ENCODE measurements at regions not wholly inside any gene's neighbourhood (a gene's known extent, or its start where the extent isn't known, plus 50 kb on each side); places are given as distances from the start of the nearest gene placed in this dataset.
"Not testable (repeated sequence)": the region's sequence is repeated elsewhere in the genome, so short reads cannot be mapped to it uniquely, and the experiment has no call there.

- no peak for DNase-seq
Measured at GRCh38 chr11:42777776-42778175, 534.0 kb upstream of the API5 start.

- DNase-seq = no peak
Measured at GRCh38 chr11:42778193-42778592, 533.6 kb upstream of the API5 start.

GRCh38 chr11:42779555-42779954, 532.2 kb upstream of the API5 start:
- no peak for DNase-seq

GRCh38 chr11:42786981-42787380, 524.8 kb upstream of the API5 start:
- no peak for DNase-seq

GRCh38 chr11:42795483-42795882, 516.3 kb upstream of the API5 start:
- not testable (repeated sequence) for DNase-seq

GRCh38 chr11:42800041-42800440, 511.8 kb upstream of the API5 start:
- DNase-seq = no peak

GRCh38 chr11:42802201-42802899, 509.4 kb upstream of the API5 start:
- DNase-seq = no peak

GRCh38 chr11:42806191-42806590, 505.6 kb upstream of the API5 start:
- DNase-seq = no peak

- DNase-seq = no peak
Measured at GRCh38 chr11:42812361-42812760, 499.4 kb upstream of the API5 start.

- DNase-seq = no peak
Measured at GRCh38 chr11:42812960-42813359, 498.8 kb upstream of the API5 start.

GRCh38 chr11:42816471-42816870, 495.3 kb upstream of the API5 start:
- no peak for DNase-seq

- no peak for DNase-seq
Measured at GRCh38 chr11:42819126-42819525, 492.7 kb upstream of the API5 start.

- DNase-seq = not testable (repeated sequence)
Measured at GRCh38 chr11:42822188-42822587, 489.6 kb upstream of the API5 start.

GRCh38 chr11:42823546-42823945, 488.2 kb upstream of the API5 start:
- DNase-seq = no peak

GRCh38 chr11:42824067-42824466, 487.7 kb upstream of the API5 start:
- no peak for DNase-seq

GRCh38 chr11:42825598-42825997, 486.2 kb upstream of the API5 start:
- DNase-seq = no peak

- no peak for DNase-seq
Measured at GRCh38 chr11:42827845-42828244, 484.0 kb upstream of the API5 start.

- DNase-seq = no peak
Measured at GRCh38 chr11:42837994-42838393, 473.8 kb upstream of the API5 start.

GRCh38 chr11:42840176-42840829, 471.5 kb upstream of the API5 start:
- no peak for DNase-seq

GRCh38 chr11:42840860-42841259, 470.9 kb upstream of the API5 start:
- no peak for DNase-seq

GRCh38 chr11:42841556-42841955, 470.2 kb upstream of the API5 start:
- no peak for DNase-seq

- no peak for DNase-seq
Measured at GRCh38 chr11:42849362-42849761, 462.4 kb upstream of the API5 start.

- no peak for DNase-seq
Measured at GRCh38 chr11:42857344-42857743, 454.5 kb upstream of the API5 start.

- DNase-seq = no peak
Measured at GRCh38 chr11:42870480-42870879, 441.3 kb upstream of the API5 start.

Measured in fibroblast of skin of scalp (primary cell).